ENCODE measurements at regions not wholly inside any gene's neighbourhood (a gene's known extent, or its start where the extent isn't known, plus 50 kb on each side); places are given as distances from the start of the nearest gene placed in this dataset.

- peaks cover 32% of the 10 kb centered on the region for H3K27me3 ChIP-seq (ENCODE audit: low read depth)
Measured at GRCh38 chr15:70193734-70194133, 96.0 kb upstream of the TLE3 start.

GRCh38 chr15:70192490-70192889 is 94.8 kb upstream of the TLE3 start:
- Histone ChIP-seq H3K9me3 (replicated peaks) (peaks cover 15% of the 10 kb centered on the region), H3K4me3 (no peak overlapping the region), H3K27me3 (ENCODE audit: low read depth) (peaks cover 22% of the 10 kb centered on the region), H3K36me3 (no peaks in the 10 kb centered on the region), H3K27ac (replicated peaks) (no peak overlapping the region), H3K4me1 (peaks cover 15% of the 10 kb centered on the region)
- TF ChIP-seq CTCF (IDR thresholded peaks at IDR 0.05; ENCODE audit: borderline replicate concordance), result no peak
- intact Hi-C loops (cut with micrococcal nuclease), result no loop called here
- no peak for DNase-seq

More at GRCh38 chr15:70193734-70194133, 96.0 kb upstream of the TLE3 start:
- Histone ChIP-seq H3K4me3 (no peak overlapping the region), H3K27ac (replicated peaks) (no peak overlapping the region), H3K4me1 (peaks cover 15% of the 10 kb centered on the region), H3K36me3 (no peaks in the 10 kb centered on the region), H3K9me3 (replicated peaks) (peaks cover 15% of the 10 kb centered on the region)
- no peak for TF ChIP-seq CTCF (IDR thresholded peaks at IDR 0.05; ENCODE audit: borderline replicate concordance)
- no peak for DNase-seq
- intact Hi-C loops (cut with micrococcal nuclease), result no loop called here

GRCh38 chr15:70192041-70192440 is 94.3 kb upstream of the TLE3 start:
- Histone ChIP-seq H3K4me1 (peaks cover 15% of the 10 kb centered on the region), H3K27me3 (ENCODE audit: low read depth) (peaks cover 19% of the 10 kb centered on the region), H3K36me3 (no peaks in the 10 kb centered on the region), H3K9me3 (replicated peaks) (peaks cover 15% of the 10 kb centered on the region), H3K27ac (replicated peaks) (no peak overlapping the region), H3K4me3 (no peak overlapping the region)
- DNase-seq, result no peak
- intact Hi-C loops (cut with micrococcal nuclease), result no loop called here
- TF ChIP-seq CTCF (IDR thresholded peaks at IDR 0.05; ENCODE audit: borderline replicate concordance), result no peak

- no peak for DNase-seq
- TF ChIP-seq CTCF (IDR thresholded peaks at IDR 0.05; ENCODE audit: borderline replicate concordance), result no peak
- Histone ChIP-seq H3K27me3 (ENCODE audit: low read depth) (peaks cover 27% of the 10 kb centered on the region), H3K4me3 (no peak overlapping the region), H3K36me3 (no peaks in the 10 kb centered on the region), H3K27ac (replicated peaks) (no peak overlapping the region), H3K4me1 (peaks cover 8% of the 10 kb centered on the region), H3K9me3 (replicated peaks) (peaks cover 15% of the 10 kb centered on the region)
- intact Hi-C loops (cut with micrococcal nuclease), result no loop called here
Measured at GRCh38 chr15:70190965-70191364, 93.2 kb upstream of the TLE3 start.

GRCh38 chr15:70189826-70190695 is 92.3 kb upstream of the TLE3 start:
- no peak overlapping the region for H3K4me3 ChIP-seq
- intact Hi-C loops (cut with micrococcal nuclease), result no loop called here
- DNase-seq, result no peak
- H3K27me3 ChIP-seq (ENCODE audit: low read depth), result peaks cover 35% of the 10 kb centered on the region
- no peak for TF ChIP-seq CTCF (IDR thresholded peaks at IDR 0.05; ENCODE audit: borderline replicate concordance)
- peaks cover 15% of the 10 kb centered on the region for H3K9me3 ChIP-seq (replicated peaks)
- no peaks in the 10 kb centered on the region for H3K36me3 ChIP-seq
- no peak overlapping the region for H3K27ac ChIP-seq (replicated peaks)
- no peaks in the 10 kb centered on the region for H3K4me1 ChIP-seq

Measured in left ventricle myocardium inferior (tissue), 1 donor.